Vagina (tissue), 2 donors: ENCODE measurements at regions not wholly inside any gene's neighbourhood (a gene's known extent, or its start where the extent isn't known, plus 50 kb on each side); places are given as distances from the start of the nearest gene placed in this dataset.
"Not testable (repeated sequence)": the region's sequence is repeated elsewhere in the genome, so short reads cannot be mapped to it uniquely, and the experiment has no call there.

Source experiments
- DNase-seq, 2 donors: peaks; one replicate each; pipeline ENCODE4 v3.0.0-alpha.2; 2017; ENCODE audit errors: extremely low spot score in 2 of 2
- H3K27ac ChIP-seq: fragments of 200-600 bp; sonication (generic); one replicate; pipeline ENCODE4 v1.5.1; 2019
- H3K27me3 ChIP-seq: fragments of 200-600 bp; sonication (generic); one replicate; pipeline ENCODE4 v1.5.1; 2019
- H3K36me3 ChIP-seq, 2 donors: fragments of 200-600 bp; sonication (generic); one replicate each; pipeline ENCODE4 v1.5.1; 2017 to 2019
- H3K4me1 ChIP-seq: fragments of 200-600 bp; sonication (generic); one replicate; pipeline ENCODE4 v1.5.1; 2019
- H3K4me3 ChIP-seq, 2 donors: fragments of 200-600 bp; sonication (generic); 1 replicate in 1 of 2; 2 replicates in 1 of 2; pipeline ENCODE4 v1.5.1; 2016 to 2019
- H3K9me3 ChIP-seq: fragments of 200-600 bp; sonication (generic); one replicate; pipeline ENCODE4 v1.5.1; 2019
- CTCF ChIP-seq, 3 experiments: fragments of 450-650 bp in 2 of 3; fragments of 200-600 bp in 1 of 3; sonication (generic) in 1 of 3; IDR thresholded peaks; one replicate each; pipeline ENCODE4 v1.5.1; 2017 to 2019; ENCODE audit warnings: antibody characterized with exemption in 3 of 3, mild to moderate bottlenecking in 2 of 3, moderate library complexity in 2 of 3
- POLR2A ChIP-seq, 2 donors: fragments of 450-650 bp; IDR thresholded peaks; one replicate each; pipeline ENCODE4 v1.6.1; 2017; ENCODE audit warnings: antibody characterized with exemption in 2 of 2, mild to moderate bottlenecking in 2 of 2, moderate library complexity in 2 of 2
- POLR2AphosphoS5 ChIP-seq, 2 donors: sonication (generic); formaldehyde crosslinking; IDR thresholded peaks; one replicate each; pipeline ENCODE4 v1.9.0; 2017; ENCODE audit warnings: antibody characterized with exemption in 2 of 2, mild to moderate bottlenecking in 2 of 2, low read depth in 1 of 2; ENCODE audit not compliant: insufficient read depth in 1 of 2
- intact Hi-C: fragments of 100-400 bp; cut with DNase I; formaldehyde crosslinking; loops from one replicate; pipeline ENCODE4 v1.15.1; 2023

DNA sequence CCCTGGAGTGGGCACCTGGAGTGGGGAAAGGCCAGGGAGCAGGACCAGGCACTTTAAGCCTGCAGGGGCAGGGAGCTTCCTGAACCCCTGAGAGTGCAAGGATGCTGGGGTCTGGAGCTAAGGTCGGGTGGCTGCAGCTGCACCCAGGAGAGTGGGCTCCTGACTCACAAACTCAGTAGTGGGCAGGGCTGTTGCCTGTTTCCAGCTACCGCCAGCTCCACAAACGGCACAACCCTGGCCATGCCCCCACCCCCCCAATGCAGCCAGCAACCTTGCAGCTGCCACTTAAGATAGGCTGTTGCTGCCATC is 688.8 kb downstream of the NYAP2 start:
- Histone ChIP-seq H3K27ac (no peak overlapping the region), H3K9me3 (no peaks in the 10 kb centered on the region), H3K4me1 (no peaks in the 10 kb centered on the region), H3K36me3 (no peaks in the 10 kb centered on the region), H3K27me3 (no peaks in the 10 kb centered on the region), H3K4me3 (no peak overlapping the region)
- intact Hi-C loops, result no loop called here
- TF ChIP-seq POLR2AphosphoS5 (IDR thresholded peaks at IDR 0.05; ENCODE audit: insufficient read depth in 1 of 2, low read depth in 1 of 2) (no peak), POLR2A (IDR thresholded peaks at IDR 0.05) (no peak), CTCF (IDR thresholded peaks at IDR 0.05) (no peak)
- DNase-seq, result no peak

DNA sequence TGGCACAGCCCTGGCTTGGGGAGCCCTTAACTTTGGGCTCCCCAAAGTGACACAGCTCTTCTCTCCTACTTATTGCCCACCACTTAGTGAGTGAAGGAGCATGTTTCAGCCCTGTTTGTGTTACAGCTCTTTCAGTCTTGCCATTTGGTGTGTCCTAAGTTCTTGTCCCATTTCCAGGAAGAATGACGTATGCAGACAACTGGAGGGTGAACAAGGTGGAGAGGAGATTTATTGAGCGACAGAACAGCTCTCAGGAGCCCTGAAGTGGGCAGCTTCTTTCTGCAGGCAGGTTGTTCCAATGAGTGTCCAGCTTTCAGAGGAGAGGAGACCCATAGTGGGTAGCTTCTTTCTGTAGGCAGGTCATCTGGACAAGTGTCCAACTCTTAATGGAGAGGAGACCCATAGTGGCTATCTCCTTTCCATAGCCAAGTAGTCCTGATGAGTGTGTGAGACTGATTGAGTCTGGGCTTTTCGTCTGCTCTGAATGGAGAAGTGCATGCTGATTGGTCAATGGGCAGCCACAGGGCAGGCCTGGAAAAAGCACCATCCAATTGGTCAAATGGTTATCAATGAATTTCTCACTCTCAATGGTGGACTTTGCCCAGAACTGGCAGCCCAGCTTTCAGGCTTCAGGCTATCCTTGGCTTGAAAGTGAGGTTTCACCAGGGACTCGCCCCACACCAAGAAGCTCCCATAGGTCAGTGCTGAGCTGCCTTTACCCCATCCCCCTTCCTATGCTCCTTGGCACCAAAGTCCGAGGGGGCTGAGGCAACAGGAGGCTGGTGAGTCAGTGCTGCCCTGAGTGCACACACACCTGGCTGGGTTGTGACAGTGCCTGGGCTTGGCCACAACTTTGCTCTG is 688.2 kb downstream of the NYAP2 start:
- H3K27ac ChIP-seq, result no peak overlapping the region
- no peak for DNase-seq
- intact Hi-C loops, result no loop called here
- TF ChIP-seq POLR2AphosphoS5 (IDR thresholded peaks at IDR 0.05; ENCODE audit: insufficient read depth in 1 of 2, low read depth in 1 of 2), result no peak
- no peak for TF ChIP-seq CTCF (IDR thresholded peaks at IDR 0.05)
- TF ChIP-seq POLR2A (IDR thresholded peaks at IDR 0.05), result no peak
- no peaks in the 10 kb centered on the region for H3K4me1 ChIP-seq
- H3K9me3 ChIP-seq, result no peaks in the 10 kb centered on the region
- H3K27me3 ChIP-seq, result no peaks in the 10 kb centered on the region
- H3K36me3 ChIP-seq, result no peaks in the 10 kb centered on the region
- H3K4me3 ChIP-seq, result no peak overlapping the region

GRCh38 chr2:226087051-226087450 is 687.5 kb downstream of the NYAP2 start:
- intact Hi-C loops, result no loop called here
- Histone ChIP-seq H3K36me3 (no peaks in the 10 kb centered on the region), H3K4me3 (no peak overlapping the region), H3K27me3 (no peaks in the 10 kb centered on the region), H3K9me3 (no peaks in the 10 kb centered on the region), H3K4me1 (no peaks in the 10 kb centered on the region), H3K27ac (no peak overlapping the region)
- DNase-seq, result no peak
- TF ChIP-seq POLR2A (IDR thresholded peaks at IDR 0.05), result no peak
- no peak for TF ChIP-seq CTCF (IDR thresholded peaks at IDR 0.05)
- TF ChIP-seq POLR2AphosphoS5 (IDR thresholded peaks at IDR 0.05; ENCODE audit: insufficient read depth in 1 of 2, low read depth in 1 of 2), result no peak

DNA sequence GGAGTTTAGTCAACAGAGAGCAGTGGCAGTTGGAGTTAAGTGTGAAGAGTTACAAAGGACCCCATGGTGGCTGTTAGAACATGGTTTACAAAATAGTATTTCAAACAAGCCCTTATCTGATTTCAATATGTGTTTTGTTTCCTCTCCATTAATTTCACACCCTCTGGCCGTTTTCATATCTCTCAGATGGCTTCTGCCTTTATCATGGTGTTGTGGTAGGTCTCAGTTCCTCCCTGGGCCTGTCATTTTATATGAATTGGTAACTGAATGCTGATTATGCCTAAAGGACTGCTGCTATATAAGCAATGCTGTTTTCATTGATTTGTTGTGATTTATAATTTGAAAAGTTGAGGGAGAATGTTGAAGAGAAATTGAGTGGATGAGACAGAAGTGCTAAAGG is 686.7 kb downstream of the NYAP2 start:
- Histone ChIP-seq H3K9me3 (no peaks in the 10 kb centered on the region), H3K36me3 (no peaks in the 10 kb centered on the region), H3K4me1 (no peaks in the 10 kb centered on the region), H3K27me3 (no peaks in the 10 kb centered on the region), H3K27ac (no peak overlapping the region), H3K4me3 (no peak overlapping the region)
- intact Hi-C loops, result no loop called here
- no peak for DNase-seq
- TF ChIP-seq POLR2A (IDR thresholded peaks at IDR 0.05), result no peak
- no peak for TF ChIP-seq CTCF (IDR thresholded peaks at IDR 0.05)
- no peak for TF ChIP-seq POLR2AphosphoS5 (IDR thresholded peaks at IDR 0.05; ENCODE audit: insufficient read depth in 1 of 2, low read depth in 1 of 2)

DNA sequence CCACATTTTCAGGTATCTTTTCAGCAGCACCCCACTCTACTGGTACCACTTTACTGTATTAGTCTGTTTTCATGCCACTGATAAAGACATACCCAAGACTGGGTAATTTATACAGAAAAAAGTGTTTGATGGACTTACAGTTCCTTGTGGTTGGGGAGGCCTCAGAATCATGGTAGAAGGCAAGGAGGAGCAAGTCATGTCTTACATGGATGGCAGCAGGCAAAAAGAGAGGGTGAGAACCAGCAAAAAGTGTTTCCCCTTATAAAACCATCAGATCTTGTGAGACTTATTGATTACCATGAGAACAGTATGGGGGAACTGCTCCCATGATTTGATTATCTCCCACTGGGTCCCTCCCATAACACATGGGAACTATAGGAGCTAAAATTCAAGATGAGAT is 685.9 kb downstream of the NYAP2 start:
- H3K27me3 ChIP-seq, H3K4me3 ChIP-seq, H3K36me3 ChIP-seq, DNase-seq, H3K9me3 ChIP-seq, H3K4me1 ChIP-seq, intact Hi-C loops, H3K27ac ChIP-seq: not testable (repeated sequence)
